ENCODE measurements at regions not wholly inside any gene's neighbourhood (a gene's known extent, or its start where the extent isn't known, plus 50 kb on each side); places are given as distances from the start of the nearest gene placed in this dataset.

DNA sequence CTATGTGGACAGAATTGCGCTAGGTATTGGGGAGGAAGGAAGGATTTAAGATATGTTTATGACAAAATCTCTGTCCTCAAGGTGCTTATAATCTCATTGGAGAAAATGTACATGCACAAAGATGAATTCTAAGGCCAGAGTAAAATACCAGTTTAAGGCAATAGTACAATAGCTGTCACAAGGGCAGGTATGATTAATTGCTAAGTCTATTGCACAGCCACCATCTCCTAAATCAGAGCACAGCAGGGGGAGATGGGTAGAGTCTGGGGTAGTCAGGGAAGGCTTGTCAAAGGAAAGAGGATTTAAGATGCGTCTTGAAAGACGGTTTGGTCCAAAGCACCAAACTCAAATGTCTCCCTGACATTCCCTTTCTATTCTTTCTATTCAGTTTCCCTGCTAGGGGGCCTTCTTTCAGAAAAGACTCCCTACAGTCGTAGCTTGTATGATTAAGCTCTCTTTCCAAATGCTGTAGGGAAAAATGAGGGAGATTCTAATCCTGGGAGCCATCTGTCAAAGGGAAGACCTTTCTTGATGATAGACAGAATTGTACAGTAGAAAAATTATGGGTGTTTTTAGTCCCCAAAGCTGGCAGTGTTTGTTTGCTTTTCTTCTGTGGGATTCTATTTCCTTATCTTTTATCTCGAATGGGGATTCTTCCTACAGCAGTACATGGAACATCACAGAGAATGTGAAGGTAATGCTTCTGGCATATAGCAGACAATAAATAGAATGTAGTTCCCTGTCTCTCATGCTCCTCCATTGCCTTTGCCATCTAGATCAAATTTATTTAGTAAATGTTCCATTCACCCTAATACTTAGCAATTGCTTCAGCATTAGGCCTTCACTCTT, 107.6 kb upstream of the NFIA start:
- no peak for DNase-seq (ENCODE audit: low read depth)
- TF ChIP-seq, protein P1, sequence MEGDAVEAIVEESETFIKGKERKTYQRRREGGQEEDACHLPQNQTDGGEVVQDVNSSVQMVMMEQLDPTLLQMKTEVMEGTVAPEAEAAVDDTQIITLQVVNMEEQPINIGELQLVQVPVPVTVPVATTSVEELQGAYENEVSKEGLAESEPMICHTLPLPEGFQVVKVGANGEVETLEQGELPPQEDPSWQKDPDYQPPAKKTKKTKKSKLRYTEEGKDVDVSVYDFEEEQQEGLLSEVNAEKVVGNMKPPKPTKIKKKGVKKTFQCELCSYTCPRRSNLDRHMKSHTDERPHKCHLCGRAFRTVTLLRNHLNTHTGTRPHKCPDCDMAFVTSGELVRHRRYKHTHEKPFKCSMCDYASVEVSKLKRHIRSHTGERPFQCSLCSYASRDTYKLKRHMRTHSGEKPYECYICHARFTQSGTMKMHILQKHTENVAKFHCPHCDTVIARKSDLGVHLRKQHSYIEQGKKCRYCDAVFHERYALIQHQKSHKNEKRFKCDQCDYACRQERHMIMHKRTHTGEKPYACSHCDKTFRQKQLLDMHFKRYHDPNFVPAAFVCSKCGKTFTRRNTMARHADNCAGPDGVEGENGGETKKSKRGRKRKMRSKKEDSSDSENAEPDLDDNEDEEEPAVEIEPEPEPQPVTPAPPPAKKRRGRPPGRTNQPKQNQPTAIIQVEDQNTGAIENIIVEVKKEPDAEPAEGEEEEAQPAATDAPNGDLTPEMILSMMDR (IDR thresholded peaks at IDR 0.05; ENCODE audit: insufficient read depth, low read depth, low read length, missing control alignments), result no peak
- H3K4me3 ChIP-seq (ENCODE audit: low read depth, low read length), result no peak overlapping the region

DNA sequence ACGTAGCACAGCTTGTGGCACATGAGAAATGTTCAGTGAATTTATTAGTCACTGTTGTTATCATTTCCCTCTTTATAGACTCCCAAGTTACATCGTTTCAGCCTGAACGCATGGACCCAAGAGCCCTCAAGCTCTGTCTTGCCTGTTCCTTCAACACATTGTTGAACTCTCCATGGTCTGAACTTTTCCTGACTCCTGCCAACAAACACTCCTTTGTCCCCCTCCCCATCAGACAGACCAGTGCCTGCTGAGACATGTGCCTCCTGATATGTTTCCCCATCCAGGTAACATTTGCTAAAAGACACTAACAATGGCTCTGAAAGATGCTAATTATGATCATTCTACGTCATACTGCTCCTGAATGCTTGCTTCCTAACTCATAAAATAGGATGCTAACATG, 108.7 kb upstream of the NFIA start:
- no peak for DNase-seq (ENCODE audit: low read depth)
- H3K4me3 ChIP-seq (ENCODE audit: low read depth, low read length), result no peak overlapping the region
- TF ChIP-seq, protein P1 (IDR thresholded peaks at IDR 0.05; ENCODE audit: insufficient read depth, low read depth, low read length, missing control alignments), result no peak

DNA sequence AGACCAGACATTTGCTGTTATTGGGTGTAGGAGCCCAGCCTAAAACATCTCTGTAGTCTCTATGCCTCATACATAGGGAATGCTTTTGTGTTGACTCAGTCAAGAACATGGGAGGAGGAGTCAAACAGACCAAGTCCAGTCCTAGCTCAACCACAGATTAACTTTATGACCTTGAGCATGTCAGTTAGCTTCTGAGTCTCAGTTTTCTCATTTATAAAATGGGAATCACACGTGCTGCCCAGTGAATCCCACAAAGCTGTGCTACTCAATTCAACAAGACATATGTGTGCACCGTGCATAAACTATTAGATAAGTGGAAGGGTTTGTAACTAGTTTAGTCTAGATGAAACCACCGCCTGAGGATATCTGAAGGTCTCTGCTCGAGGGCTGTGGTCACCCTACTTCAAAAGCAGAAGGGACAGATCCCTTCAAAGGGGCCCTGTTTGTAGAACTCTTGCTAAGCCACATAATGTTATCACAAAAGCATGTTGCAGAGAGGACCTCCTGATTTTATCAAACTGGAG, 109.5 kb upstream of the NFIA start:
- TF ChIP-seq, protein P1 (IDR thresholded peaks at IDR 0.05; ENCODE audit: insufficient read depth, low read depth, low read length, missing control alignments), result no peak
- H3K4me3 ChIP-seq (ENCODE audit: low read depth, low read length), result no peak overlapping the region
- DNase-seq (ENCODE audit: low read depth), result no peak

DNA sequence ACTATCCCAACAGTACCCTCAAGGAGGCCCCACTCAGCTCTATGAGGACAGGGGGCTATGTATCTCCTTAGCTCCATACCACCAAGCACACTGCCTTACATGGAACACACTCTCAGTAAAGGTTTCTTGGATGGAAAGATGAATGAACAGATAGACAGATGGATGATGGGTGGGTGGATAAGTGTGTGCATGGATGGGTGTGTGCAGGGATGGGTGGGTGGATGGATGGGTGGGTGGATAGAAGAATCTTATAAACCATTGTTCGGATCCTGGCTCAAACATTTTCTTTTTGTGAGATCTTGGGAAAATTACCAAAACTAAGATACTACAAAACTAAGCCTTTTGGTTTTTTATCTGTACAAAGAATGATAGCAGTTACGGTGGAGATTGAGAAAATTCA, 111.0 kb upstream of the NFIA start:
- TF ChIP-seq, protein P1 (IDR thresholded peaks at IDR 0.05; ENCODE audit: insufficient read depth, low read depth, low read length, missing control alignments), result no peak

DNA sequence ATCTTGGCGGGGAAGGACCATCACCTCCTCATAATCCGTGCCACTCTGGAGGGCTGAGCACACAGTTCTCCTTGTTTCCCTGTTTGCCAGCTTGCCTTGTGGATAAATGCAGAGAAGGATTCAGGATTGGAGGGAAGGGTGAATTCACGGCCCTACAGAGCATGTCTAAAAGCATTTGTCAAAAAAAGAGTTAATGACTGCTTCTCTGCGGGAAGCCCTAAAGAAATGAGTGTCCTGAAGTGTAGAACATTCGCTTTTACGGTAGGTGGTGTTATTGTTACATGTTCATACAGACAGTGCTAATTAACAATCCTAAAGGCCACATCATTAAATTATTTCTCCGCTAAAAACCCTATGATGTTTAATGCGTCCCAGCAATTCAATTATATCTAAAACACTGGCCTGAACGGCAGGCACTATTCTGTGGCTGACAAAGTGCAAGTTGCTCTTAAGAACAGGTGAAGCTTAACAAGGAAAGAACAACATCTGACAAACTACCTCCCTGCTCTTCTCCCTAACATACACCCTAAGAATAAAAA, 112.3 kb upstream of the NFIA start:
- no peak for DNase-seq (ENCODE audit: low read depth)
- H3K4me3 ChIP-seq (ENCODE audit: low read depth, low read length), result no peak overlapping the region
- TF ChIP-seq, protein P1 (IDR thresholded peaks at IDR 0.05; ENCODE audit: insufficient read depth, low read depth, low read length, missing control alignments), result no peak

More for the DNA sequence above, 111.0 kb upstream of the NFIA start:
- no peak overlapping the region for H3K4me3 ChIP-seq (ENCODE audit: low read depth, low read length)
- no peak for DNase-seq (ENCODE audit: low read depth)

DNA sequence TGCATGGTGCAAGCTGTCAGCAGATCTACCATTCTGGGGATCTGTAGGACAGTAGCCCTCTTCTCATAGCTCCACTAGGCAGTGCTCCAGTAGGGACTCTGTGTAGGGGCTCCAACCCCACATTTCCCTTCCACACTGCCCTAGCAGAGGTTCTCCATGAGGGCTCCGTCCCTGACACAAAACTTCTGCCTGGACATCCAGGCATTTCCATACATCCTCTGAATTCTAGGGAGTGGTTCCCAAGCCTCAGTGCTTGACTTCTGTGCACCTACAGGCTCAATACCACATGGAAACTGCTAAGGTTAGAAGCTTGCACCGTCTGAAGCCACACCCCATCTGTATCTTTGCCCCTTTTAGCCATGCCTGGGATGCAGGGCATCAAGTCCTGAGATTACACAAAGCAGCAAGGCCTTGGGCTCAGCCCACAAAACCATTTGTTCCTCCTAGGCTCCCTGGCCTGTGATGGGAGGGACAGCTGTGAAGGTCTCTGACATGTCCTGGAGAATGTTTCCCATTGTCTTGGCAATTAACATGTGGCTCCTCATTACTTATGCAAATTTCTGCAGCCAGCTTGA, 117.0 kb upstream of the NFIA start:
- TF ChIP-seq, protein P1 (IDR thresholded peaks at IDR 0.05; ENCODE audit: insufficient read depth, low read depth, low read length, missing control alignments), result no peak
- no peak for DNase-seq (ENCODE audit: low read depth)
- H3K4me3 ChIP-seq (ENCODE audit: low read depth, low read length), result no peak overlapping the region
